Activated B cell treated with CpG ODN at 0.5 μM for 24 hours (primary cell): ENCODE measurements at regions not wholly inside any gene's neighbourhood (a gene's known extent, or its start where the extent isn't known, plus 50 kb on each side); places are given as distances from the start of the nearest gene placed in this dataset.

Source experiments
- ATAC-seq: fragments of 200-7000 bp; cut with Tn5 transposase; one replicate; pipeline ENCODE4 v1.10.0; 2021; ENCODE audit warnings: low read depth, mild to moderate bottlenecking, moderate library complexity
- CTCF ChIA-PET: fragments of 350-600 bp; sonication (Branson Sonifier 250); formaldehyde crosslinking; loops from one replicate; lab custom pipeline; 2021; ENCODE audit warnings: antibody characterized with exemption; lab: Charles Lee
- POLR2A ChIA-PET: fragments of 350-600 bp; sonication (Branson Sonifier 250); formaldehyde crosslinking; loops from one replicate; lab custom pipeline; 2021; ENCODE audit warnings: antibody characterized with exemption; lab: Charles Lee
- DNase-seq: peaks from one replicate; pipeline ENCODE4 v3.0.0; 2022
- H3K27ac Mint-ChIP-seq: one replicate; pipeline ENCODE4 v1.8.0; 2020; ENCODE audit warnings: mixed read lengths
- H3K27me3 Mint-ChIP-seq: one replicate; pipeline ENCODE4 v1.8.0; 2021; ENCODE audit warnings: mixed read lengths
- H3K36me3 Mint-ChIP-seq: one replicate; pipeline ENCODE4 v1.8.0; 2021; ENCODE audit warnings: low read depth, mixed read lengths
- H3K4me1 Mint-ChIP-seq: one replicate; pipeline ENCODE4 v1.8.0; 2021; ENCODE audit warnings: mixed read lengths
- H3K4me3 Mint-ChIP-seq: one replicate; pipeline ENCODE4 v1.8.0; 2020; ENCODE audit warnings: mild to moderate bottlenecking, mixed read lengths
- H3K9me3 Mint-ChIP-seq: one replicate; pipeline ENCODE4 v1.8.0; 2020; ENCODE audit warnings: mixed read lengths
- intact Hi-C: fragments of 100-400 bp; cut with micrococcal nuclease; formaldehyde crosslinking; loops from one replicate; pipeline ENCODE4 v1.15.1; 2024
- TF ChIP-seq, protein P1 (sequence below): fragments of 200-600 bp; IDR thresholded peaks from one replicate; pipeline ENCODE4 v1.8.0; 2022; ENCODE audit warnings: antibody characterized with exemption, mild to moderate bottlenecking

DNA sequence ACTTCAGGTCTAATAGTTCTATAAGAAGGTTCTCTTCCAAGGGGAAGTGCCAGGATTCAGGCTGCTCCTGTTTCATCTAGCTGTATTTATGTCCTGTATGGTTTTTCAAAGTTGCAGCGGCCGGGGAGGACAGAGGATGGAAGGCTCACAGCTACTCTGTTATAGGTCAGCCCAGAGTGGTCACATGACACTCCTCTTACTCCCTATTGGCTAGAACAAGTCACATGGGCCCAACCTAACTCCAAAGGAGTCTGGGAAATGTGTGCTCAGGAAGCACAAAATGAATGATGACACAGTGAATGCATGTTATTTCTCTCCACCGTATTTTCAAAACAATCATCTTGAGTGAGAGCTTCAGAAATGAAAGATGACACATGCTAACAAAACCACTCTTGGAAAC is 645.1 kb upstream of the RBFOX1 start:
- CTCF ChIA-PET: no interaction called here
- TF ChIP-seq, protein P1, sequence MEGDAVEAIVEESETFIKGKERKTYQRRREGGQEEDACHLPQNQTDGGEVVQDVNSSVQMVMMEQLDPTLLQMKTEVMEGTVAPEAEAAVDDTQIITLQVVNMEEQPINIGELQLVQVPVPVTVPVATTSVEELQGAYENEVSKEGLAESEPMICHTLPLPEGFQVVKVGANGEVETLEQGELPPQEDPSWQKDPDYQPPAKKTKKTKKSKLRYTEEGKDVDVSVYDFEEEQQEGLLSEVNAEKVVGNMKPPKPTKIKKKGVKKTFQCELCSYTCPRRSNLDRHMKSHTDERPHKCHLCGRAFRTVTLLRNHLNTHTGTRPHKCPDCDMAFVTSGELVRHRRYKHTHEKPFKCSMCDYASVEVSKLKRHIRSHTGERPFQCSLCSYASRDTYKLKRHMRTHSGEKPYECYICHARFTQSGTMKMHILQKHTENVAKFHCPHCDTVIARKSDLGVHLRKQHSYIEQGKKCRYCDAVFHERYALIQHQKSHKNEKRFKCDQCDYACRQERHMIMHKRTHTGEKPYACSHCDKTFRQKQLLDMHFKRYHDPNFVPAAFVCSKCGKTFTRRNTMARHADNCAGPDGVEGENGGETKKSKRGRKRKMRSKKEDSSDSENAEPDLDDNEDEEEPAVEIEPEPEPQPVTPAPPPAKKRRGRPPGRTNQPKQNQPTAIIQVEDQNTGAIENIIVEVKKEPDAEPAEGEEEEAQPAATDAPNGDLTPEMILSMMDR: no peak
- H3K4me3 Mint-ChIP-seq: no peak overlapping the region

DNA sequence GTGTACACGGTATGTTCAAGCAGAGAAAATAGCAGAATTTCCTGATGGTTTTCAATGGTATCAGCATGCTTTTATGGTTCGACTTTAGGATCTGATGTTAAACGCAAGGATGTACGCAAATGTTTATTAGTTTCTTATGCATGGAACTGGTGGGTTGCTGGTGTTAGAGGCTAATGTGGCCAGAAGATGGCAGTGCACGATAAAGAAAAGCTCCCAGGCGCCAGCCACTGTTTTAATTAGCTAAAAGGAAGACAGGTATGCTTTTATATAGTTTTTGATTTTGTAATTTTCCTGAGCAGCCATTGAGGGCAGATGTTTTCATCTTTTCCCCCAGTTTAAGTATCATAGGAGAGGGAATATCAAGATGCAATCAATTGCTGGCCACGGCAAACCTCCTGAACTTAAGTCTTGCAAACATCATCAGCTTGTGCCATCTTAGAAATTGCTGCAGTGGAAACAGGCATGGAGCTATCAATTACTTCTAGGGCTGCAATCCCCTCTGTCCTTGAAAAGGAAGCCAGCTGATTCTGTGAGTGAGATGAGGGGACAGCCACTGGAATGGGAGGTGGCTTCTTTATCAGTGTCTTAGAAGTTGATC is 648.5 kb upstream of the RBFOX1 start:
- TF ChIP-seq, protein P1: no peak
- no peak for DNase-seq
- POLR2A ChIA-PET: no interaction called here

More for the DNA sequence above, 645.1 kb upstream of the RBFOX1 start:
- no peaks in the 10 kb centered on the region for H3K27me3 Mint-ChIP-seq
- POLR2A ChIA-PET: no interaction called here
- intact Hi-C loops: loop anchor here (10.0 kb wide), 1 partner anchor 1487 kb away; no protein-coding TSS in a partner anchor
- no peaks in the 10 kb centered on the region for H3K36me3 Mint-ChIP-seq
- no peak for DNase-seq
- H3K4me1 Mint-ChIP-seq: no peaks in the 10 kb centered on the region
- no peak for ATAC-seq
- H3K9me3 Mint-ChIP-seq: peaks cover 4% of the 10 kb centered on the region
- H3K27ac Mint-ChIP-seq: no peak overlapping the region

DNA sequence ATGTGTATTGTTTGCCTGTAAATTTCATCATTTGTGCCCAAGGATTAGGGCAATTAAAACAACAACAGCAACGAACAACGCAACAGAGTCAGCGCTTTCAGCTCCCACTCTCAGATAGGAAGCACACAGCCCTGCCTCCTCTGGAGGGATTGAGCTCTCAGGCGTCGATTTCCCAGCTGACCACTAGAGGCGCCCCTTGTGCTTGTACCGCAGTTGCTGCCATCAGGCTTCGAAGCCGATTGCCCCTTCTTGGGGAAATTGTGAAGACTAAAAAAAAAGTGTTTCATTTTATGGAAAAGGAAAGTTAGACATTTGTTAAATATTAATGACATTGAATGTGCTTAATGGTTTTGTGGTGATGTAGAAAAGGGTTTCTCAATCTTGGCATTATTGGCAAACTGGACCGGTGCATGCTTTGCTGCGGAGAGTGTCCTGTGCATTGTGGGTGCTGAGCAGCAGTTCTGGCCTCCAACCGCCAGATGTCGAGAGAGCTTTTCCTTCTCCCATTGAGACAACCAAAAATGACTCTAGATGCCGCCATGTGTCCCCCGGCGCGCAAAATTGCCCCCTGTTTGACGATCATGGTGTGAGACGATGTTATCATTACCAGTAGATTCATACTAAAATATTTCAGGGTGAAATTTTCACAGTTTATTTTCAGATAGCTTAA is 650.4 kb upstream of the RBFOX1 start:
- ChIA-PET CTCF (no interaction called here), POLR2A (no interaction called here)
- DNase-seq (no peak), ATAC-seq (no peak)
- intact Hi-C loops: loop anchor here (10.0 kb wide), 1 partner anchor 1493 kb away; no protein-coding TSS in a partner anchor
- Mint-ChIP-seq H3K27ac (no peak overlapping the region), H3K36me3 (no peaks in the 10 kb centered on the region), H3K4me1 (no peaks in the 10 kb centered on the region), H3K9me3 (no peaks in the 10 kb centered on the region), H3K27me3 (no peaks in the 10 kb centered on the region), H3K4me3 (no peak overlapping the region)
- TF ChIP-seq, protein P1: no peak

More for the DNA sequence above, 648.5 kb upstream of the RBFOX1 start:
- CTCF ChIA-PET: no interaction called here
- Mint-ChIP-seq H3K4me1 (no peaks in the 10 kb centered on the region), H3K36me3 (no peaks in the 10 kb centered on the region), H3K27ac (no peak overlapping the region), H3K9me3 (peaks cover 4% of the 10 kb centered on the region), H3K4me3 (no peak overlapping the region), H3K27me3 (no peaks in the 10 kb centered on the region)
- intact Hi-C loops: loop anchor here (10.0 kb wide), 1 partner anchor 1491 kb away; no protein-coding TSS in a partner anchor
- ATAC-seq: no peak

DNA sequence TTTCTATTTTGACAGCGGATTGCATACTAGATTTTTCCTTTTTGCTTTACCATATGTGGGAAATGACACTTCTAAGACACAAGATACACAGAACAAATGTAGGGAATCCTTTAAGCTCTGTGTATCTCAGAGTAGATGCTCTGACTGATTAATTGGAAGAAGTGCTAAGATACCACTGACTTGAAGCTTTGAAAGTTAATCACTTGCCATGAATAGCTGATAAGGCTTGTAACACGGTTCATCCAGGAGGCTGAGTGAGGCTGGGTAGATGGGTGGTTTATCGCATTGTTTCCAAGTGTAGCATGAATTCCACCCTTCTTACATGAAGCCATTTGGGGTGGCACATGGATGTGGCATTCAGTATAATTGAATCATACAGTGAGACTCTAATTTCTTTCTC is 654.1 kb upstream of the RBFOX1 start:
- no peak overlapping the region for H3K4me3 Mint-ChIP-seq
- intact Hi-C loops: no loop called here
- ChIA-PET POLR2A (no interaction called here), CTCF (no interaction called here)
- H3K36me3 Mint-ChIP-seq: no peaks in the 10 kb centered on the region
- ATAC-seq (no peak), DNase-seq (no peak)
- no peaks in the 10 kb centered on the region for H3K27me3 Mint-ChIP-seq
- no peak overlapping the region for H3K27ac Mint-ChIP-seq
- H3K4me1 Mint-ChIP-seq: no peaks in the 10 kb centered on the region
- H3K9me3 Mint-ChIP-seq: peaks cover 3% of the 10 kb centered on the region
- TF ChIP-seq, protein P1: no peak

DNA sequence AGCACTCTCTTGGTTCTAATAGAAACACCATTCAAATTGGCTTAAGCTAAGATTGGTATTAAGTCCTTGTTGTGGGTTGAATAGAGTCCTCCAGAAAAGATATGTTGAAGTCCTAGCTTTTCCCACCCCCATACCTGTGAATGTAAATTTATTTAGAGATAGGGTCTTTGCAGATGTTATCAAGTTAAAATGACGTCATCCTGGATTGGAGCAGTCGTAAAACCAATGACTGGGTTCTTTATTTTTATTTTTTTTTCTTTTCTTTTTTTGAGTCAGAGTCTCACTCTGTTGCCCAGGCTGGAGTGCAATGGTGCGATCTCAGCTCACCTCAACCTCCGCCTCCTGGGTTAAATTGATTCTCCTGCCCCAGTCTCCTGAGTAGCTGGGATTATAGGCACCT is 658.6 kb upstream of the RBFOX1 start:
- Mint-ChIP-seq H3K36me3 (no peaks in the 10 kb centered on the region), H3K4me1 (no peaks in the 10 kb centered on the region), H3K27ac (no peak overlapping the region), H3K9me3 (peaks cover 6% of the 10 kb centered on the region), H3K4me3 (no peak overlapping the region), H3K27me3 (no peaks in the 10 kb centered on the region)
- ChIA-PET POLR2A (no interaction called here), CTCF (no interaction called here)
- ATAC-seq (no peak), DNase-seq (no peak)
- TF ChIP-seq, protein P1: no peak
- intact Hi-C loops: no loop called here
